ENCODE measurements at regions not wholly inside any gene's neighbourhood (a gene's known extent, or its start where the extent isn't known, plus 50 kb on each side); places are given as distances from the start of the nearest gene placed in this dataset.

DNA sequence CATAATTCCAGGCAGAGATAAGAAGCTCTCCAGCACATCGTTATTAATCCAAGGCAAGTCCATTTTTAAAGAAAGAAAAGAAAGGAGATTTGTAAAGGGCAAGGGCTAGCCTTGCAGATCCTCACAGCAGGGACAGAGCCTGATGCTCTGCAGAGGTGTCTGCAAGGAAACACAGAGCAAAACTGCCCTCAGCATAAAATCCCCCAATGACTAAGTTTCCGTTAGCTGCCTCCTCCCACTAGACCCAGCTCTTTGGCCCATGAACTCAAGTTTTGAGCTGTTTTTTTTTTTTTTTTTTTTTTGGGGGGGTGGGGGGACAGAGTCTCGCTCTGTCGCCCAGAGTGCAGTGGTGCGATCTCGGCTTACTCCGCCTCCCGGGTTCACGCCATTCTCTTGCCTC lies 300.7 kb downstream of the MTERF1 start:
- no peak for FAIRE-seq
- POLR2A ChIA-PET: interaction anchor here (0.6 kb wide), 1 partner anchor 12 kb away, joined by 3 read pairs; no protein-coding TSS in a partner anchor
- TF ChIP-seq, protein P1, sequence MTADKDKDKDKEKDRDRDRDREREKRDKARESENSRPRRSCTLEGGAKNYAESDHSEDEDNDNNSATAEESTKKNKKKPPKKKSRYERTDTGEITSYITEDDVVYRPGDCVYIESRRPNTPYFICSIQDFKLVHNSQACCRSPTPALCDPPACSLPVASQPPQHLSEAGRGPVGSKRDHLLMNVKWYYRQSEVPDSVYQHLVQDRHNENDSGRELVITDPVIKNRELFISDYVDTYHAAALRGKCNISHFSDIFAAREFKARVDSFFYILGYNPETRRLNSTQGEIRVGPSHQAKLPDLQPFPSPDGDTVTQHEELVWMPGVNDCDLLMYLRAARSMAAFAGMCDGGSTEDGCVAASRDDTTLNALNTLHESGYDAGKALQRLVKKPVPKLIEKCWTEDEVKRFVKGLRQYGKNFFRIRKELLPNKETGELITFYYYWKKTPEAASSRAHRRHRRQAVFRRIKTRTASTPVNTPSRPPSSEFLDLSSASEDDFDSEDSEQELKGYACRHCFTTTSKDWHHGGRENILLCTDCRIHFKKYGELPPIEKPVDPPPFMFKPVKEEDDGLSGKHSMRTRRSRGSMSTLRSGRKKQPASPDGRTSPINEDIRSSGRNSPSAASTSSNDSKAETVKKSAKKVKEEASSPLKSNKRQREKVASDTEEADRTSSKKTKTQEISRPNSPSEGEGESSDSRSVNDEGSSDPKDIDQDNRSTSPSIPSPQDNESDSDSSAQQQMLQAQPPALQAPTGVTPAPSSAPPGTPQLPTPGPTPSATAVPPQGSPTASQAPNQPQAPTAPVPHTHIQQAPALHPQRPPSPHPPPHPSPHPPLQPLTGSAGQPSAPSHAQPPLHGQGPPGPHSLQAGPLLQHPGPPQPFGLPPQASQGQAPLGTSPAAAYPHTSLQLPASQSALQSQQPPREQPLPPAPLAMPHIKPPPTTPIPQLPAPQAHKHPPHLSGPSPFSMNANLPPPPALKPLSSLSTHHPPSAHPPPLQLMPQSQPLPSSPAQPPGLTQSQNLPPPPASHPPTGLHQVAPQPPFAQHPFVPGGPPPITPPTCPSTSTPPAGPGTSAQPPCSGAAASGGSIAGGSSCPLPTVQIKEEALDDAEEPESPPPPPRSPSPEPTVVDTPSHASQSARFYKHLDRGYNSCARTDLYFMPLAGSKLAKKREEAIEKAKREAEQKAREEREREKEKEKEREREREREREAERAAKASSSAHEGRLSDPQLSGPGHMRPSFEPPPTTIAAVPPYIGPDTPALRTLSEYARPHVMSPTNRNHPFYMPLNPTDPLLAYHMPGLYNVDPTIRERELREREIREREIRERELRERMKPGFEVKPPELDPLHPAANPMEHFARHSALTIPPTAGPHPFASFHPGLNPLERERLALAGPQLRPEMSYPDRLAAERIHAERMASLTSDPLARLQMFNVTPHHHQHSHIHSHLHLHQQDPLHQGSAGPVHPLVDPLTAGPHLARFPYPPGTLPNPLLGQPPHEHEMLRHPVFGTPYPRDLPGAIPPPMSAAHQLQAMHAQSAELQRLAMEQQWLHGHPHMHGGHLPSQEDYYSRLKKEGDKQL (CRISPR knock-in tag; IDR thresholded peaks at IDR 0.05; ENCODE audit: low read depth): no peak
- TF ChIP-seq ZSCAN31 (CRISPR knock-in tag; IDR thresholded peaks at IDR 0.05; ENCODE audit: low read depth) (no peak), ZBTB7B (CRISPR knock-in tag; IDR thresholded peaks at IDR 0.05) (no peak), ZNF589 (CRISPR knock-in tag; conservative IDR thresholded peaks at IDR 0.05) (no peak), ZNF274 (CRISPR knock-in tag; IDR thresholded peaks at IDR 0.05) (no peak)
- TF ChIP-seq, protein P2, sequence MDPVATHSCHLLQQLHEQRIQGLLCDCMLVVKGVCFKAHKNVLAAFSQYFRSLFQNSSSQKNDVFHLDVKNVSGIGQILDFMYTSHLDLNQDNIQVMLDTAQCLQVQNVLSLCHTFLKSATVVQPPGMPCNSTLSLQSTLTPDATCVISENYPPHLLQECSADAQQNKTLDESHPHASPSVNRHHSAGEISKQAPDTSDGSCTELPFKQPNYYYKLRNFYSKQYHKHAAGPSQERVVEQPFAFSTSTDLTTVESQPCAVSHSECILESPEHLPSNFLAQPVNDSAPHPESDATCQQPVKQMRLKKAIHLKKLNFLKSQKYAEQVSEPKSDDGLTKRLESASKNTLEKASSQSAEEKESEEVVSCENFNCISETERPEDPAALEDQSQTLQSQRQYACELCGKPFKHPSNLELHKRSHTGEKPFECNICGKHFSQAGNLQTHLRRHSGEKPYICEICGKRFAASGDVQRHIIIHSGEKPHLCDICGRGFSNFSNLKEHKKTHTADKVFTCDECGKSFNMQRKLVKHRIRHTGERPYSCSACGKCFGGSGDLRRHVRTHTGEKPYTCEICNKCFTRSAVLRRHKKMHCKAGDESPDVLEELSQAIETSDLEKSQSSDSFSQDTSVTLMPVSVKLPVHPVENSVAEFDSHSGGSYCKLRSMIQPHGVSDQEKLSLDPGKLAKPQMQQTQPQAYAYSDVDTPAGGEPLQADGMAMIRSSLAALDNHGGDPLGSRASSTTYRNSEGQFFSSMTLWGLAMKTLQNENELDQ (CRISPR knock-in tag; IDR thresholded peaks at IDR 0.05; ENCODE audit: borderline replicate concordance): no peak

More for the DNA sequence above, 300.7 kb downstream of the MTERF1 start:
- Histone ChIP-seq H3K9me3 (ENCODE audit: low read length) (peaks cover 3% of the 10 kb centered on the region; the same call in 1 of the 2 replicates), H3K4me1 (ENCODE audit: insufficient read depth, low read length) (no peaks in the 10 kb centered on the region), H3K79me2 (ENCODE audit: insufficient read depth, low read length) (no peaks in the 10 kb centered on the region), H3K4me2 (ENCODE audit: low read depth, low read length) (no peak overlapping the region), H3K36me3 (replicated peaks in 1 of 2; ENCODE audit: control insufficient read depth in 1 of 2, insufficient read depth in 2 of 2, low read length in 2 of 2) (no peaks in the 10 kb centered on the region), H4K20me1 (ENCODE audit: insufficient read depth, low read length) (no peaks in the 10 kb centered on the region), H2AFZ (ENCODE audit: low read length) (no peak overlapping the region), H3K27ac (ENCODE audit: extremely low read length, insufficient read depth, low read length) (no peak overlapping the region), H3K27me3 (ENCODE audit: control insufficient read depth in 1 of 2, insufficient read depth in 2 of 2, low read length in 2 of 2) (no peaks in the 10 kb centered on the region; a peak in 2 of 5 replicates), H3K4me3 (replicated peaks in 1 of 3; ENCODE audit: insufficient read depth in 1 of 3, low read depth in 2 of 3, low read length in 3 of 3) (no peak overlapping the region), H3K9ac (ENCODE audit: insufficient read depth, low read depth, low read length) (no peak overlapping the region)
- intact Hi-C loops (cut with micrococcal nuclease; ENCODE audit: unreplicated experiment) (no loop called here), in situ Hi-C loops (cut with HindIII; ENCODE audit: extremely low pct_ligation_motif_present, low pct_unique_long_range_greater_than_20kb) (no loop called here)
- 59% methylated on average over 9 of the region's 9 CpGs for WGBS (ENCODE audit: low lambda C conversion rate)
- no peak for DNase-seq (ENCODE audit: low spot score)
- no TSS peak for BruUV-seq (replicated peaks)
- CTCF ChIA-PET (ENCODE audit: low intra/inter-chr PET ratio, low total read pairs): no interaction called here
- no peak for ATAC-seq

Data from HepG2 (cell line).